K562 (cell line): ENCODE measurements at regions not wholly inside any gene's neighbourhood (a gene's known extent, or its start where the extent isn't known, plus 50 kb on each side); places are given as distances from the start of the nearest gene placed in this dataset.

ENCODE experiments used
- BRD4 ChIP-seq: fragments of 200-600 bp; sonication (generic); IDR thresholded peaks from 2 replicates; pipeline ENCODE4 v1.6.1; 2017; ENCODE audit warnings: inconsistent platforms
- CCNT2 ChIP-seq: IDR thresholded peaks from 2 replicates; pipeline ENCODE4 v1.6.1; 2011; ENCODE audit warnings: borderline replicate concordance, low read depth, mild to moderate bottlenecking, moderate library complexity, mixed read lengths, low read length; ENCODE audit not compliant: insufficient read length; ENCODE audit errors: extremely low read depth
- DDX20 ChIP-seq: fragments of 450-650 bp; IDR thresholded peaks from 2 replicates; pipeline ENCODE4 v1.6.1; 2016; ENCODE audit warnings: missing genetic modification characterization, low read depth, mild to moderate bottlenecking, missing compliant biosample characterization, moderate library complexity
- DPF2 ChIP-seq: fragments of 450-650 bp; IDR thresholded peaks from 2 replicates; pipeline ENCODE4 v1.6.1; 2016
- FOXA1 ChIP-seq: fragments of 450-650 bp; IDR thresholded peaks from 2 replicates; pipeline ENCODE4 v1.6.1; 2016; ENCODE audit warnings: mild to moderate bottlenecking, borderline replicate concordance
- HMG20B ChIP-seq: fragments of 250-450 bp; sonication (Bioruptor Pico); IDR thresholded peaks from 2 replicates; pipeline ENCODE4 v1.5.0; 2021; ENCODE audit warnings: mild to moderate bottlenecking
- KLF13 ChIP-seq: fragments of 450-650 bp; IDR thresholded peaks from 2 replicates; pipeline ENCODE4 v1.6.1; 2016; ENCODE audit warnings: missing genetic modification characterization, low read depth, mild to moderate bottlenecking, missing compliant biosample characterization, moderate library complexity, borderline replicate concordance
- NONO ChIP-seq, 2 experiments: fragments of 200-400 bp in 1 of 2; fragments of 450-650 bp in 1 of 2; formaldehyde crosslinking in 1 of 2; IDR thresholded peaks; 2 replicates each; pipeline ENCODE4 v1.6.1; 2017; ENCODE audit warnings: low read depth in 2 of 2, mild to moderate bottlenecking in 2 of 2, moderate library complexity in 2 of 2, low read length in 1 of 2
- NR4A1 ChIP-seq, 2 experiments: fragments of 250-450 bp in 1 of 2; fragments of 450-650 bp in 1 of 2; sonication (Bioruptor Pico) in 1 of 2; IDR thresholded peaks; 2 replicates each; pipeline versions ENCODE4 v1.4.0 to v1.6.1; 2016 to 2020; ENCODE audit warnings: mild to moderate bottlenecking in 2 of 2, missing compliant biosample characterization in 1 of 2, missing genetic modification characterization in 1 of 2, moderate library complexity in 1 of 2
- OTX1 ChIP-seq: fragments of 450-650 bp; formaldehyde crosslinking; IDR thresholded peaks from 2 replicates; pipeline ENCODE4 v1.4.0; 2022; ENCODE audit warnings: mild to moderate bottlenecking
- POLR2AphosphoS2 ChIP-seq: IDR thresholded peaks from 2 replicates; pipeline ENCODE4 v1.6.1; 2012; ENCODE audit warnings: low read length, improper control_type of control experiment
- POLR3G ChIP-seq: IDR thresholded peaks from 2 replicates; pipeline ENCODE4 v1.6.1; 2011; ENCODE audit not compliant: insufficient read length, insufficient replicate concordance; ENCODE audit errors: extremely low read depth
- SAP30 ChIP-seq: fragments of 200-600 bp; sonication (generic); IDR thresholded peaks from 2 replicates; pipeline ENCODE4 v1.6.1; 2012; ENCODE audit warnings: borderline replicate concordance, low read depth, mild to moderate bottlenecking, moderate library complexity, low read length, control low read depth, inconsistent platforms; ENCODE audit not compliant: insufficient read depth, poor library complexity, severe bottlenecking
- SMAD4 ChIP-seq: fragments of 250-450 bp; sonication (Bioruptor Pico); conservative IDR thresholded peaks from 2 replicates; pipeline ENCODE4 v1.8.0; 2021; ENCODE audit warnings: inconsistent platforms, mild to moderate bottlenecking, moderate library complexity
- TEAD1 ChIP-seq, 2 experiments: fragments of 450-650 bp in 1 of 2; sonication (generic) in 1 of 2; formaldehyde crosslinking; IDR thresholded peaks; 2 replicates each; pipeline versions ENCODE4 v1.4.0 to v1.8.0; 2020 to 2022; ENCODE audit warnings: mild to moderate bottlenecking in 2 of 2, missing genetic modification reagents in 1 of 2
- ZBED1 ChIP-seq: IDR thresholded peaks from 2 replicates; pipeline ENCODE4 v1.6.1; 2014
- ZSCAN32 ChIP-seq: fragments of 450-650 bp; formaldehyde crosslinking; IDR thresholded peaks from 2 replicates; pipeline ENCODE4 v1.4.0; 2020; ENCODE audit warnings: mild to moderate bottlenecking, moderate library complexity
- TF ChIP-seq, protein P1 (sequence below): fragments of 250-450 bp; sonication (Bioruptor Pico); IDR thresholded peaks from 2 replicates; pipeline ENCODE4 v1.8.0; 2022; ENCODE audit warnings: inconsistent platforms, mild to moderate bottlenecking, moderate library complexity, borderline replicate concordance
- TF ChIP-seq, protein P2 (sequence below): sonication (generic); formaldehyde crosslinking; IDR thresholded peaks from 2 replicates; pipeline ENCODE4 v1.8.1; 2023; ENCODE audit warnings: mild to moderate bottlenecking, missing genetic modification reagents
- TF ChIP-seq, protein P3 (sequence below): fragments of 450-650 bp; formaldehyde crosslinking; IDR thresholded peaks from 2 replicates; pipeline ENCODE4 v1.4.0; 2020; ENCODE audit warnings: mild to moderate bottlenecking, moderate library complexity
- TF ChIP-seq, protein P4 (sequence below): fragments of 450-650 bp; conservative IDR thresholded peaks from 2 replicates; pipeline ENCODE4 v1.6.1; 2016; ENCODE audit warnings: missing genetic modification characterization, low read depth, mild to moderate bottlenecking, control low read depth, missing compliant biosample characterization

DNA sequence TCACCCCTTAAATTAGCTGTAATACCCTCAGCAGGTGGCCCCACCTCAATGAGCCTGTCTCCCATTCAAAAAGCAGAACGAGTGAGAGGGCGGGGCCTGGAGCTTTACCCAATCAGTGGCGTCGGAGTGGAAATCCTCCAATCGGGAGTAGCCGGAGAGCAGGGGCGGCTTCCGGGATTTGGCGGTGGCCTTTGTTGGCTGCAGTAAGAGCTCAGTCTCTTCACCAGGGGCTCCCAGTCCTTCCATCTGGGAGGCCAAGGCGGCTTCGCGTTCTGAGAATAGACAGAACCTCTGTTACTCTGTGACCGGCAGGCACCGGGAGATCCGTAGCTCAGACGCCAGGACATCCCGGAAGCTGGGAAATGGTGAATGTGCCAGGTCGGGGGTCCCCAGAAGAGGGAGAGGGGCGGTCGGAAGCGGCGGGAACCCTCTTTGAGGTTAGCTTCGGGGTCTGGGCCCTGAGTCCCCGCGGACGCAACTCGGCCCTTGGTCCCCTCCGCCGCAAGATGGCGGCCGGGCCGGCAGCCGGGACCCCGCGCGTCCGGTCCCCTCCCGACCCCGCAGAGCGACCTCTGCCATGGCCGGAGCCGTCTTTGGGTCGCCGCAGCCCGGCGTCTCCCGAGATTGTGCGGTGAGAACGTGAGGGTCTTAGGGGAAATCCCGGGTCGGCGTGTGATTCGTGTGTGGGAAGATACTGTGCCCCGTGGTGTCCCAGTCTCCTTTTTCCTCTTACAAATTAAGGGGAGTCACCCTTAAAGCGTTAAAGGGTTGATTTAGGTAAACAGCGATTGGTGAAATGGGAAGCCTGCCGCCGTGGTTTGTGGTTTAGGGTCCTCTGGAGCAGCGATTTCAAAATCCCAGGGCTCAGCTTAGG is 160.3 kb upstream of the ZNF267 start (continued):
- TF ChIP-seq, protein P1, sequence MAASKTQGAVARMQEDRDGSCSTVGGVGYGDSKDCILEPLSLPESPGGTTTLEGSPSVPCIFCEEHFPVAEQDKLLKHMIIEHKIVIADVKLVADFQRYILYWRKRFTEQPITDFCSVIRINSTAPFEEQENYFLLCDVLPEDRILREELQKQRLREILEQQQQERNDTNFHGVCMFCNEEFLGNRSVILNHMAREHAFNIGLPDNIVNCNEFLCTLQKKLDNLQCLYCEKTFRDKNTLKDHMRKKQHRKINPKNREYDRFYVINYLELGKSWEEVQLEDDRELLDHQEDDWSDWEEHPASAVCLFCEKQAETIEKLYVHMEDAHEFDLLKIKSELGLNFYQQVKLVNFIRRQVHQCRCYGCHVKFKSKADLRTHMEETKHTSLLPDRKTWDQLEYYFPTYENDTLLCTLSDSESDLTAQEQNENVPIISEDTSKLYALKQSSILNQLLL (CRISPR knock-in tag): no peak
- TF ChIP-seq ZBED1 (no peak), KLF13 (no peak), POLR2AphosphoS2 (peak; percentile 93), HMG20B (no peak), SMAD4 (no peak), BRD4 (peak; percentile 51; the same call in 1 of the 2 replicates), ZSCAN32 (CRISPR knock-in tag) (0 out of 2 replicates have a peak, but pooled peaks have one; percentile 48), NR4A1 (CRISPR knock-in tag; IDR thresholded peaks at IDR 0.05) (no peak), NR4A1 (tag; IDR thresholded peaks at IDR 0.05) (no peak), DPF2 (no peak), FOXA1 (no peak), SAP30 (peak; percentile 80), CCNT2 (peak; percentile 51), DDX20 (no peak), POLR3G (no peak), OTX1 (peak; percentile 84; the same call in 1 of the 2 replicates), TEAD1 (CRISPR knock-in tag; IDR thresholded peaks at IDR 0.05) (no peak), NONO (IDR thresholded peaks at IDR 0.05; ENCODE audit: low read depth in 2 of 2, low read length in 1 of 2) (no peak)
- TF ChIP-seq, protein P2, sequence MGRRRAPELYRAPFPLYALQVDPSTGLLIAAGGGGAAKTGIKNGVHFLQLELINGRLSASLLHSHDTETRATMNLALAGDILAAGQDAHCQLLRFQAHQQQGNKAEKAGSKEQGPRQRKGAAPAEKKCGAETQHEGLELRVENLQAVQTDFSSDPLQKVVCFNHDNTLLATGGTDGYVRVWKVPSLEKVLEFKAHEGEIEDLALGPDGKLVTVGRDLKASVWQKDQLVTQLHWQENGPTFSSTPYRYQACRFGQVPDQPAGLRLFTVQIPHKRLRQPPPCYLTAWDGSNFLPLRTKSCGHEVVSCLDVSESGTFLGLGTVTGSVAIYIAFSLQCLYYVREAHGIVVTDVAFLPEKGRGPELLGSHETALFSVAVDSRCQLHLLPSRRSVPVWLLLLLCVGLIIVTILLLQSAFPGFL (CRISPR knock-in tag): 0 out of 2 replicates have a peak, but pooled peaks have one; percentile 71
- TF ChIP-seq, protein P3, sequence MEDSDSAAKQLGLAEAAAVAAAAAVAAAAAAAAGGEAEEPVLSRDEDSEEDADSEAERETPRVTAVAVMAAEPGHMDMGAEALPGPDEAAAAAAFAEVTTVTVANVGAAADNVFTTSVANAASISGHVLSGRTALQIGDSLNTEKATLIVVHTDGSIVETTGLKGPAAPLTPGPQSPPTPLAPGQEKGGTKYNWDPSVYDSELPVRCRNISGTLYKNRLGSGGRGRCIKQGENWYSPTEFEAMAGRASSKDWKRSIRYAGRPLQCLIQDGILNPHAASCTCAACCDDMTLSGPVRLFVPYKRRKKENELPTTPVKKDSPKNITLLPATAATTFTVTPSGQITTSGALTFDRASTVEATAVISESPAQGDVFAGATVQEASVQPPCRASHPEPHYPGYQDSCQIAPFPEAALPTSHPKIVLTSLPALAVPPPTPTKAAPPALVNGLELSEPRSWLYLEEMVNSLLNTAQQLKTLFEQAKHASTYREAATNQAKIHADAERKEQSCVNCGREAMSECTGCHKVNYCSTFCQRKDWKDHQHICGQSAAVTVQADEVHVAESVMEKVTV (CRISPR knock-in tag): no peak
- TF ChIP-seq, protein P4, sequence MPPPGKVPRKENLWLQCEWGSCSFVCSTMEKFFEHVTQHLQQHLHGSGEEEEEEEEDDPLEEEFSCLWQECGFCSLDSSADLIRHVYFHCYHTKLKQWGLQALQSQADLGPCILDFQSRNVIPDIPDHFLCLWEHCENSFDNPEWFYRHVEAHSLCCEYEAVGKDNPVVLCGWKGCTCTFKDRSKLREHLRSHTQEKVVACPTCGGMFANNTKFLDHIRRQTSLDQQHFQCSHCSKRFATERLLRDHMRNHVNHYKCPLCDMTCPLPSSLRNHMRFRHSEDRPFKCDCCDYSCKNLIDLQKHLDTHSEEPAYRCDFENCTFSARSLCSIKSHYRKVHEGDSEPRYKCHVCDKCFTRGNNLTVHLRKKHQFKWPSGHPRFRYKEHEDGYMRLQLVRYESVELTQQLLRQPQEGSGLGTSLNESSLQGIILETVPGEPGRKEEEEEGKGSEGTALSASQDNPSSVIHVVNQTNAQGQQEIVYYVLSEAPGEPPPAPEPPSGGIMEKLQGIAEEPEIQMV (tag): 0 out of 2 replicates have a peak, but pooled peaks have one; percentile 23
